Tibial nerve (tissue), 3 donors: ENCODE measurements at regions not wholly inside any gene's neighbourhood (a gene's known extent, or its start where the extent isn't known, plus 50 kb on each side); places are given as distances from the start of the nearest gene placed in this dataset.

ENCODE experiments used
- CTCF ChIP-seq, 5 experiments: fragments of 200-600 bp in 3 of 5; fragments of 450-650 bp in 2 of 5; sonication (generic) in 3 of 5; IDR thresholded peaks; one replicate each; pipeline ENCODE4 v1.5.1; 2016 to 2019; ENCODE audit warnings: antibody characterized with exemption in 5 of 5, mild to moderate bottlenecking in 3 of 5, moderate library complexity in 2 of 5
- POLR2A ChIP-seq, 2 donors: fragments of 450-650 bp; IDR thresholded peaks; one replicate each; pipeline ENCODE4 v1.6.1; 2017; ENCODE audit warnings: antibody characterized with exemption in 2 of 2, mild to moderate bottlenecking in 2 of 2, moderate library complexity in 2 of 2

DNA sequence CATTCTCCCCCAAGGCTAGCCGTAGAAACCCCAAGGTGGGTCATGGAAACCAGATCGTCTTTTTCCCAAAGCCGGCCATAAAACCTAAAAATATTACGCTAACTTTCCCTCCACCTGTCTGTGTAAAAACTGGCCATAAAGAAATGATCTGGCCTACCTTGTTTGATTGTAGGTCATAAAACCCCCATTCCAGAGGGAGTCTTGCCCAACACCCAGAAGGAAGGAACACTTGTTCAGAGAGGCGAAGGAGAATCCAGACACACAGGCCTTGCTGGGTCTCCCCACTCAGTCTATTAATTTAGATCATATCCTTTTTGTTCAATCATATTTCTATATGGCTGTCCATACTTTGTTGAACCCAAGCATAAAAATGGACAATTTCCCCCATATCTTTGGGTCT, 344.7 kb downstream of the HRH4 start:
- TF ChIP-seq CTCF (IDR thresholded peaks at IDR 0.05) (no peak), POLR2A (IDR thresholded peaks at IDR 0.05) (no peak)
